Epithelial cell of esophagus (primary cell): ENCODE measurements at regions not wholly inside any gene's neighbourhood (a gene's known extent, or its start where the extent isn't known, plus 50 kb on each side); places are given as distances from the start of the nearest gene placed in this dataset.

ENCODE experiments used
- DNase-seq: peaks from one replicate; pipeline ENCODE4 v3.0.0; 2010; ENCODE audit warnings: low read depth
- H3K4me3 ChIP-seq: 2 replicates; pipeline ENCODE4 v1.5.1; 2011; ENCODE audit warnings: mild to moderate bottlenecking, low read length, control low read depth
- CTCF ChIP-seq: IDR thresholded peaks from 2 replicates; pipeline ENCODE4 v1.5.1; 2011; ENCODE audit warnings: low read depth, mild to moderate bottlenecking, low read length, control low read depth, inconsistent platforms; ENCODE audit not compliant: insufficient read depth; ENCODE audit errors: missing control alignments

- peak; percentile 99 for DNase-seq
- no peak overlapping the region for H3K4me3 ChIP-seq
- no peak for TF ChIP-seq CTCF
These were observed 625.8 kb upstream of the ADGRL2 start for GRCh38 chr1:81174811-81175476.

GRCh38 chr1:81174052-81174451, 626.7 kb upstream of the ADGRL2 start:
- DNase-seq: peak; percentile 74
- no peak overlapping the region for H3K4me3 ChIP-seq
- no peak for TF ChIP-seq CTCF

- H3K4me3 ChIP-seq: no peak overlapping the region
- no peak for DNase-seq
- TF ChIP-seq CTCF: no peak
These were observed 628.3 kb upstream of the ADGRL2 start for GRCh38 chr1:81172483-81172882.

- no peak overlapping the region for H3K4me3 ChIP-seq
- DNase-seq: no peak
- no peak for TF ChIP-seq CTCF
These were observed 630.0 kb upstream of the ADGRL2 start for GRCh38 chr1:81170721-81171120.

GRCh38 chr1:81165963-81166362, 634.8 kb upstream of the ADGRL2 start:
- no peak for DNase-seq

GRCh38 chr1:81160696-81161095, 640.0 kb upstream of the ADGRL2 start:
- TF ChIP-seq CTCF: no peak
- DNase-seq: no peak
- H3K4me3 ChIP-seq: no peak overlapping the region

More at GRCh38 chr1:81165963-81166362, 634.8 kb upstream of the ADGRL2 start:
- no peak for TF ChIP-seq CTCF
- H3K4me3 ChIP-seq: no peak overlapping the region

- H3K4me3 ChIP-seq: no peak overlapping the region
- TF ChIP-seq CTCF: no peak
- no peak for DNase-seq
These were observed 642.1 kb upstream of the ADGRL2 start for GRCh38 chr1:81158592-81158991.
